Uterus (tissue), 2 donors: ENCODE measurements at regions not wholly inside any gene's neighbourhood (a gene's known extent, or its start where the extent isn't known, plus 50 kb on each side); places are given as distances from the start of the nearest gene placed in this dataset.

Source experiments
- POLR2A ChIP-seq, 2 donors: fragments of 450-650 bp; IDR thresholded peaks; one replicate each; pipeline ENCODE4 v1.6.1; 2016; ENCODE audit warnings: antibody characterized with exemption in 2 of 2, mild to moderate bottlenecking in 1 of 2, moderate library complexity in 1 of 2
- TF ChIP-seq, protein P1 (sequence below), 4 experiments: fragments of 200-600 bp in 2 of 4; fragments of 450-650 bp in 2 of 4; sonication (generic) in 2 of 4; IDR thresholded peaks; one replicate each; pipeline ENCODE4 v1.5.1; 2016 to 2019; ENCODE audit warnings: antibody characterized with exemption in 4 of 4, mild to moderate bottlenecking in 2 of 4, moderate library complexity in 1 of 4

DNA sequence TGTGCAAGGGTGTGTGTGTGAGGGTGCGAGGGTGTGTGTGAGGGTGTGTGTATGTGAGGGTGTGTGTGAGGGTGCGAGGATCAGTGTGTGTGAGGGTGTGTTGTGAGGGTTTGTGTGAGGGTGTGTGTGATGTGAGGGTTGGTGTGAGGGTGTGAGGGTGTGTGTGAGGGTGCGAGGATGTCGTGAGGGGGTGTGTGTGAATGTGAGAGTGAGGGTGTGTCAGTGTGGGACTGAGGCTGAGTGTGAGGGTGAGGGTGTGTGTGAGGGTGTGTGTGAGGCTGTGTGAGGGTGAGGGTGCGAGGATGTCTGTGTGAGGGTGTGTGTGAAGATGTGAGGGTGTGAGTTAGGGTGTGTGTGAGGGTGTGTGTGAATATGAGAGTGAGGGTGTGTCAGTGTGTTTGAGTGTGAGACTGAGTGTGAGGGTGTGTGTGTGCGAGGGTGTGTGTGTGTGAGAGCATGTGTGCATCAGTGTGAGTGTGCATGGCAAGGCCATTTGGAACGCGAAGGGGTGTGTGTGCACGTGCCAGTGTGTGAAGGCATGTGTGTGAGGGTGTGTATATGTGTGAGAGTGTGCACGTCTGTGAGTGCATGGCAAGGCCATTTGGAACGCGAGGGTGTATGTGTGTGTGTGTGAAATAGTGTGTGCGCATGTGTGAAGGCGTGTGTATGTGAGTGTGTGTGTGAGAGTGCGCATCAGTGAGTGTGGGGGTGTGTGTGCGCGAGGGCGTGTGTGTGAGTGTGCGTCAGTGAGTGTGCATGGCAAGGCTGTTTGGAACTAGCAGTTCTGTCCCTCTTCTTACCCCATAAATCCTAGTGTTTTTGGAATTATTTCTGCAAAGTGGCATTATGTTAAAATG, 69.8 kb downstream of the RGS12 start:
- TF ChIP-seq, protein P1, sequence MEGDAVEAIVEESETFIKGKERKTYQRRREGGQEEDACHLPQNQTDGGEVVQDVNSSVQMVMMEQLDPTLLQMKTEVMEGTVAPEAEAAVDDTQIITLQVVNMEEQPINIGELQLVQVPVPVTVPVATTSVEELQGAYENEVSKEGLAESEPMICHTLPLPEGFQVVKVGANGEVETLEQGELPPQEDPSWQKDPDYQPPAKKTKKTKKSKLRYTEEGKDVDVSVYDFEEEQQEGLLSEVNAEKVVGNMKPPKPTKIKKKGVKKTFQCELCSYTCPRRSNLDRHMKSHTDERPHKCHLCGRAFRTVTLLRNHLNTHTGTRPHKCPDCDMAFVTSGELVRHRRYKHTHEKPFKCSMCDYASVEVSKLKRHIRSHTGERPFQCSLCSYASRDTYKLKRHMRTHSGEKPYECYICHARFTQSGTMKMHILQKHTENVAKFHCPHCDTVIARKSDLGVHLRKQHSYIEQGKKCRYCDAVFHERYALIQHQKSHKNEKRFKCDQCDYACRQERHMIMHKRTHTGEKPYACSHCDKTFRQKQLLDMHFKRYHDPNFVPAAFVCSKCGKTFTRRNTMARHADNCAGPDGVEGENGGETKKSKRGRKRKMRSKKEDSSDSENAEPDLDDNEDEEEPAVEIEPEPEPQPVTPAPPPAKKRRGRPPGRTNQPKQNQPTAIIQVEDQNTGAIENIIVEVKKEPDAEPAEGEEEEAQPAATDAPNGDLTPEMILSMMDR (IDR thresholded peaks at IDR 0.05), result no peak
- TF ChIP-seq POLR2A (IDR thresholded peaks at IDR 0.05), result no peak
